Glutamatergic neuron (in vitro differentiated cells): ENCODE measurements at regions not wholly inside any gene's neighbourhood (a gene's known extent, or its start where the extent isn't known, plus 50 kb on each side); places are given as distances from the start of the nearest gene placed in this dataset.

ENCODE experiments used
- DNase-seq: peaks from one replicate; pipeline ENCODE4 v3.0.0; 2022
- H3K27ac Mint-ChIP-seq: one replicate; pipeline ENCODE4 v1.8.0; 2020; ENCODE audit warnings: mild to moderate bottlenecking, mixed read lengths, inconsistent platforms; ENCODE audit not compliant: unreplicated experiment
- H3K27me3 Mint-ChIP-seq: one replicate; pipeline ENCODE4 v1.8.0; 2020; ENCODE audit warnings: mild to moderate bottlenecking, moderate library complexity, mixed read lengths, inconsistent platforms; ENCODE audit not compliant: unreplicated experiment
- H3K36me3 Mint-ChIP-seq: one replicate; pipeline ENCODE4 v1.8.0; 2020; ENCODE audit warnings: mild to moderate bottlenecking, mixed read lengths, inconsistent platforms; ENCODE audit not compliant: unreplicated experiment
- H3K4me1 Mint-ChIP-seq: one replicate; pipeline ENCODE4 v1.8.0; 2020; ENCODE audit warnings: mild to moderate bottlenecking, low read depth, mixed read lengths, inconsistent platforms; ENCODE audit not compliant: unreplicated experiment
- H3K4me3 Mint-ChIP-seq: one replicate; pipeline ENCODE4 v1.8.0; 2020; ENCODE audit warnings: mild to moderate bottlenecking, mixed read lengths, inconsistent platforms; ENCODE audit not compliant: unreplicated experiment
- H3K9me3 Mint-ChIP-seq: one replicate; pipeline ENCODE4 v1.8.0; 2020; ENCODE audit warnings: mild to moderate bottlenecking, moderate library complexity, mixed read lengths, inconsistent platforms; ENCODE audit not compliant: unreplicated experiment
- TF ChIP-seq, protein P1 (sequence below): fragments of 200-600 bp; sonication (generic); IDR thresholded peaks from one replicate; pipeline ENCODE4 v1.5.0; 2021; ENCODE audit not compliant: partially characterized antibody, unreplicated experiment

DNA sequence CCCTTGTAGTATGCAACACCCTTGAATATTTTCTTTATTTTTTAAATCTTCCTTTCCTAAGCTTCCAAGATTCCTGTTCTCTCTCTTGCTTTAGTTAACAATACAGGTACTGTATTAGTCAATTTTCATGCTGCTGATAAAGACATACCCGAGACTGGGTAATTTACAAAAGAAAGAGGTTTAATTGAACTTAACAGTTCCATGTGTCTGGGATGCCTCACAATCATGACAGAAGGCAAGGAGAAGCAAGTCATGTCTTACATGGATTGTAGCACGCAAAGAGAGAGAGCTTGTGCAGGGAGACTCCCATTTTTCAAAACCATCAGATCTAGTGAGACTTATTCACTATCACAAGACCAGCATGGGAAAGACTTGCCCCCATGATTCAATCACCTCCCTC, 1024.3 kb downstream of the PCDH9 start:
- Mint-ChIP-seq H3K27me3 (no peaks in the 10 kb centered on the region), H3K9me3 (peaks cover 2% of the 10 kb centered on the region), H3K4me1 (no peaks in the 10 kb centered on the region), H3K4me3 (no peak overlapping the region), H3K27ac (no peak overlapping the region), H3K36me3 (no peaks in the 10 kb centered on the region)
- DNase-seq, result no peak
- TF ChIP-seq, protein P1, sequence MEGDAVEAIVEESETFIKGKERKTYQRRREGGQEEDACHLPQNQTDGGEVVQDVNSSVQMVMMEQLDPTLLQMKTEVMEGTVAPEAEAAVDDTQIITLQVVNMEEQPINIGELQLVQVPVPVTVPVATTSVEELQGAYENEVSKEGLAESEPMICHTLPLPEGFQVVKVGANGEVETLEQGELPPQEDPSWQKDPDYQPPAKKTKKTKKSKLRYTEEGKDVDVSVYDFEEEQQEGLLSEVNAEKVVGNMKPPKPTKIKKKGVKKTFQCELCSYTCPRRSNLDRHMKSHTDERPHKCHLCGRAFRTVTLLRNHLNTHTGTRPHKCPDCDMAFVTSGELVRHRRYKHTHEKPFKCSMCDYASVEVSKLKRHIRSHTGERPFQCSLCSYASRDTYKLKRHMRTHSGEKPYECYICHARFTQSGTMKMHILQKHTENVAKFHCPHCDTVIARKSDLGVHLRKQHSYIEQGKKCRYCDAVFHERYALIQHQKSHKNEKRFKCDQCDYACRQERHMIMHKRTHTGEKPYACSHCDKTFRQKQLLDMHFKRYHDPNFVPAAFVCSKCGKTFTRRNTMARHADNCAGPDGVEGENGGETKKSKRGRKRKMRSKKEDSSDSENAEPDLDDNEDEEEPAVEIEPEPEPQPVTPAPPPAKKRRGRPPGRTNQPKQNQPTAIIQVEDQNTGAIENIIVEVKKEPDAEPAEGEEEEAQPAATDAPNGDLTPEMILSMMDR, result no peak

DNA sequence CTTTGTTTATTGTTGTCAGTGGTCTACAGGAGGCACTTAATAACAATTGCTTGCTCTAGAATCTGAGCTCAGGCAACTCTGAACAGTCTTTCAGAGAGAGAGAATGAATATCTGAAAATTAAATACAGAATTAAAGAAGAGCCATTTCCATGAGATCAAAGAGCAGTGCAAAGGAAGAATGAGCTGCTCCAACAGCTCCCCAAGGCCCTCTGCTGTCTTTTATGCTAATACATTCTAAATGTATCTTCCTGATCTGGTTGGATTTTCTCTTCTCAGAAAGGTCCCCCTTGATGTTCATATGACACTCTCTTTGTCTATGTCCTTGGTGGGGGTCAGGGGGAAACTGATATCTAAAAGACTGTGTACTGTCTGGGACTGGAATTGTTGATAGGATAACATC, 1029.6 kb downstream of the PCDH9 start:
- no peak for DNase-seq
- H3K27ac Mint-ChIP-seq, result no peak overlapping the region
- H3K9me3 Mint-ChIP-seq, result peaks cover 2% of the 10 kb centered on the region
- TF ChIP-seq, protein P1, result no peak
- no peaks in the 10 kb centered on the region for H3K27me3 Mint-ChIP-seq
- H3K36me3 Mint-ChIP-seq, result peaks cover 10% of the 10 kb centered on the region
- H3K4me3 Mint-ChIP-seq, result no peak overlapping the region
- H3K4me1 Mint-ChIP-seq, result peaks cover 2% of the 10 kb centered on the region

DNA sequence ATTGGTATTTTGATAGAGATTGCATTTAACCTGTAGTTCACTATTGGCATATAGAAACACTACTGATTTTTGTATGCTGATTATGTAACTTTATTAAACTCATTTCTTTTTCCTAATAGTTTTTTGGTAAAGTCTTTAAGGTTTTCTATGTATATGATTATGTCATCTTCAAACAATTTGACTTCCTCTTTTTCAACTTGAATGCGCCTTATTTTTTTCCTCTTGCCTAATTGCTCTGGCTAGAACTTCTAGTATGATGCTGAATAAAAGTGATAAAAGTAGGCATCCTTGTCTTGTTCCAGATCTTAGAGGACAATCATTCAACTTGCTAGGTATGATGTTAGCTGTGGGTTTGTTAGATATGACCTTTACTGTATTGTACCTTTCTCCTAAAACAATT, 1034.9 kb downstream of the PCDH9 start:
- Mint-ChIP-seq H3K9me3 (peaks cover 2% of the 10 kb centered on the region), H3K27me3 (no peaks in the 10 kb centered on the region), H3K27ac (no peak overlapping the region), H3K4me3 (no peak overlapping the region), H3K36me3 (peaks cover 10% of the 10 kb centered on the region), H3K4me1 (no peaks in the 10 kb centered on the region)
- no peak for DNase-seq
- TF ChIP-seq, protein P1, result no peak

DNA sequence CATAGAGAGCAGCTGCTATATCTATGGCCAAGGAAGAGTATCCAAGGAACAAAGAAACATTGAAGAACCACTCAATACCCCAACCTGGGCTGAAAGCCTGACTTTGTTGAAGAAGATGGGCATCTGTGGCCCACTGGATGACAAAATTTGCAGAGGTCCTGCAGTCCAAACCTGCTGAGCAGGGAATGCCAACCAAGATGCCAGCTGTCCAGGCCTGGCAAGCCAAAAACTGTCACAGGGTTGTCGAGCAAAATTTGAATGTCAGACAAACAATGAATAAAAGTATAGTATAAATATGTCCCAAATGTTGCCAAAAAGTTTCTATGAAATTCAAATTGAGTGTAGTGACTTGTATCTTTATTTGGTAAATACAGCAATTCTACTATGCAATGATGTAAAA, 1040.2 kb downstream of the PCDH9 start:
- H3K27me3 Mint-ChIP-seq, result no peaks in the 10 kb centered on the region
- peaks cover 2% of the 10 kb centered on the region for H3K9me3 Mint-ChIP-seq
- no peak overlapping the region for H3K4me3 Mint-ChIP-seq
- TF ChIP-seq, protein P1, result no peak
- no peaks in the 10 kb centered on the region for H3K4me1 Mint-ChIP-seq
- no peaks in the 10 kb centered on the region for H3K36me3 Mint-ChIP-seq
- no peak for DNase-seq
- no peak overlapping the region for H3K27ac Mint-ChIP-seq

DNA sequence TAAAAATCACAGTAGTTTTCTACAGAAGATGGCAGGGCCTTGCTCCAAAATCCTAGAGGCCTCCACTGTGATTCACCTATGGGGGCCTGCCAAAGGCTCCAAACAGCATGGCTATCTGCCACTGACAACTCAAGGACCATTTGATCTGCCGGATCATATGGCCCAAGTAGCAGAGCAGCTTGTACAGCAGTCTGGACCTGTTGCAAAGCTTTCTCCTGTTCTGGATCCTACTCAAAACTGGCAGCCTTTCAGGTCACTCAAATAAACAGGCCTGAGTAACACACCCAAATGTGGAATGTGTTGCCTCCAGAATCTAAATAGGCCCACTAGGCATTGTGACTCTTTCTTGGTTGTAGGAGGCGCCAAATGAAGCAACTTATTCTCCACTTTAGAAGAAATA, 1049.3 kb downstream of the PCDH9 start:
- Mint-ChIP-seq H3K27ac (no peak overlapping the region), H3K36me3 (no peaks in the 10 kb centered on the region), H3K27me3 (peaks cover 3% of the 10 kb centered on the region), H3K4me3 (no peak overlapping the region), H3K4me1 (no peaks in the 10 kb centered on the region), H3K9me3 (peaks cover 1% of the 10 kb centered on the region)
- TF ChIP-seq, protein P1, result no peak
- no peak for DNase-seq
